IPS DF 4.7 (cell line): ENCODE measurements at regions not wholly inside any gene's neighbourhood (a gene's known extent, or its start where the extent isn't known, plus 50 kb on each side); places are given as distances from the start of the nearest gene placed in this dataset.

ENCODE experiments used
- DNase-seq: peaks from one replicate; pipeline ENCODE4 v3.0.0-alpha.2; 2013; ENCODE audit warnings: low spot score; ENCODE audit errors: extremely low read depth

- DNase-seq, result no peak
Observed at GRCh38 chr11:95359756-95360155, 128.8 kb upstream of the SESN3 start.

GRCh38 chr11:95359341-95359663 is 128.3 kb upstream of the SESN3 start:
- DNase-seq, result no peak

GRCh38 chr11:95358511-95359340 is 127.7 kb upstream of the SESN3 start:
- DNase-seq, result no peak

- DNase-seq, result no peak
Observed at GRCh38 chr11:95354304-95354703, 123.3 kb upstream of the SESN3 start.

GRCh38 chr11:95353706-95354105 is 122.7 kb upstream of the SESN3 start:
- no peak for DNase-seq

GRCh38 chr11:95352733-95353346 is 121.8 kb upstream of the SESN3 start:
- DNase-seq, result no peak

GRCh38 chr11:95349345-95349942 is 118.4 kb upstream of the SESN3 start:
- DNase-seq, result no peak

GRCh38 chr11:95346265-95346664 is 115.3 kb upstream of the SESN3 start:
- no peak for DNase-seq

- DNase-seq, result no peak
Observed at GRCh38 chr11:95345651-95346050, 114.6 kb upstream of the SESN3 start.

- DNase-seq, result no peak
Observed at GRCh38 chr11:95344932-95345642, 114.1 kb upstream of the SESN3 start.

- DNase-seq, result no peak
Observed at GRCh38 chr11:95341221-95341620, 110.2 kb upstream of the SESN3 start.

GRCh38 chr11:95339086-95339901 is 108.3 kb upstream of the SESN3 start:
- no peak for DNase-seq

- no peak for DNase-seq
Observed at GRCh38 chr11:95338430-95338991, 107.5 kb upstream of the SESN3 start.

GRCh38 chr11:95337972-95338429 is 107.0 kb upstream of the SESN3 start:
- no peak for DNase-seq

- DNase-seq, result no peak
Observed at GRCh38 chr11:95337175-95337957, 106.4 kb upstream of the SESN3 start.

GRCh38 chr11:95335989-95336388 is 105.0 kb upstream of the SESN3 start:
- DNase-seq, result no peak

GRCh38 chr11:95331161-95331560 is 100.2 kb upstream of the SESN3 start:
- DNase-seq, result no peak

GRCh38 chr11:95330302-95330701 is 99.3 kb upstream of the SESN3 start:
- no peak for DNase-seq

- DNase-seq, result no peak
Observed at GRCh38 chr11:95327273-95327948, 96.4 kb upstream of the SESN3 start.
